ENCODE measurements at regions not wholly inside any gene's neighbourhood (a gene's known extent, or its start where the extent isn't known, plus 50 kb on each side); places are given as distances from the start of the nearest gene placed in this dataset.

GRCh38 chr5:111950660-111951059 is 193.7 kb upstream of the NREP start:
- no peak for TF ChIP-seq CTCF (IDR thresholded peaks at IDR 0.05)

GRCh38 chr5:111948092-111948841 is 191.3 kb upstream of the NREP start:
- no peak for TF ChIP-seq CTCF (IDR thresholded peaks at IDR 0.05)

GRCh38 chr5:111946556-111946955 is 189.6 kb upstream of the NREP start:
- TF ChIP-seq CTCF (IDR thresholded peaks at IDR 0.05) = no peak

GRCh38 chr5:111945535-111945934 is 188.5 kb upstream of the NREP start:
- no peak for TF ChIP-seq CTCF (IDR thresholded peaks at IDR 0.05)

- no peak for TF ChIP-seq CTCF (IDR thresholded peaks at IDR 0.05)
Observed at GRCh38 chr5:111942661-111943401, 185.8 kb upstream of the NREP start.

GRCh38 chr5:111942201-111942600 is 185.2 kb upstream of the NREP start:
- no peak for TF ChIP-seq CTCF (IDR thresholded peaks at IDR 0.05)

- TF ChIP-seq CTCF (IDR thresholded peaks at IDR 0.05) = no peak
Observed at GRCh38 chr5:111937094-111937493, 180.1 kb upstream of the NREP start.

Data from LNCAP (cell line).